ENCODE measurements at regions not wholly inside any gene's neighbourhood (a gene's known extent, or its start where the extent isn't known, plus 50 kb on each side); places are given as distances from the start of the nearest gene placed in this dataset.

- WGBS (ENCODE audit: insufficient coverage): no CpG with 5 or more reads among the region's 2 CpGs
- no peaks in the 10 kb centered on the region for H4K20me1 ChIP-seq (ENCODE audit: insufficient read depth, low read length)
- H3K9me3 Mint-ChIP-seq: peaks cover 3 to 9% (median 4%) of the 10 kb centered on the region in 7 donors
- no peak overlapping the region for H3K4me2 ChIP-seq (replicated peaks; ENCODE audit: extremely low read depth, low read length, poor library complexity, severe bottlenecking)
- intact Hi-C loops (cut with micrococcal nuclease): no loop called here
- H3K36me3 Mint-ChIP-seq: peaks cover 0 to 4% of the 10 kb centered on the region in 2 donors
- H3K4me1 ChIP-seq (ENCODE audit: control insufficient read depth in 1 of 2, insufficient read depth in 2 of 2, low read length in 2 of 2): peaks cover 38 to 42% of the 10 kb centered on the region in 2 donors
- no peak overlapping the region for H3K27ac Mint-ChIP-seq
- H3K36me3 ChIP-seq (replicated peaks in 1 of 2; ENCODE audit: control insufficient read depth in 1 of 2, insufficient read depth in 2 of 2, low read length in 2 of 2): no peaks in the 10 kb centered on the region
- no peak overlapping the region for H3K4me3 ChIP-seq (replicated peaks in 1 of 3; ENCODE audit: low read depth in 2 of 3, low read length in 3 of 3)
- peaks cover 40% of the 10 kb centered on the region for H3K4me1 Mint-ChIP-seq
- no peak overlapping the region for H2AFZ ChIP-seq (ENCODE audit: insufficient read depth, low read depth, low read length, poor library complexity, severe bottlenecking)
- no peak for DNase-seq
- no peaks in the 10 kb centered on the region for H3K79me2 ChIP-seq (ENCODE audit: insufficient read depth, low read length)
- H3K27me3 ChIP-seq (ENCODE audit: control insufficient read depth in 2 of 2, insufficient read depth in 2 of 2, low read length in 2 of 2): no peaks in the 10 kb centered on the region
- no peak overlapping the region for H3K27ac ChIP-seq (ENCODE audit: low read depth in 1 of 2, low read length in 2 of 2)
- TF ChIP-seq CTCF (IDR thresholded peaks at IDR 0.05): no peak
- H3K9ac ChIP-seq (ENCODE audit: insufficient read depth, low read length, poor library complexity, severe bottlenecking): no peak overlapping the region
- no peaks in the 10 kb centered on the region for H3K9me3 ChIP-seq (replicated peaks in 1 of 2; ENCODE audit: control insufficient read depth in 1 of 2, insufficient read depth in 1 of 2, low read length in 2 of 2)
- H3K4me3 Mint-ChIP-seq: no peak overlapping the region
- no peaks in the 10 kb centered on the region for H3K27me3 Mint-ChIP-seq (ENCODE audit: low read depth in 3 of 3)
Measured at GRCh38 chr2:158041400-158041799, 60.3 kb upstream of the UPP2 start.

DNA sequence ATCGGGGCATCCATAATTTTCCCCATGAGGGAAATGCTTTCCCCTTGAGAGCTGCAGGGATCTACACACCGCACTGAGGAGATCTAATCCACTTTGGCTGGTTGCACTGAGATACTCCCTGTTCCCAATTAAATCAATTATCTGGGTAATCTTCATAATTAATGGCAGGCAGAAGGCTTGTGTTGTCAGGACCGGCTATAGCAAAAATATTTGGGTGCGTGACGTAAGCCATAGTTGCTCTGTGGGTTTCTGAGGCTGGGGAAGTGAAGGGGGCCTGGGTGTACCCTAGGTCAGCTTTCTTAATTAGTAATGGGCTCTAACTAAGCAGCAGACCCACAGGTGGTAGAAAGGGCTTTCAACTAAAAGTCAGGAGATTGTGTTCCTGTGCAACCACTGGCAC, 62.8 kb upstream of the UPP2 start:
- peaks cover 19% of the 10 kb centered on the region in 2 donors for H3K4me1 ChIP-seq (ENCODE audit: control insufficient read depth in 1 of 2, insufficient read depth in 2 of 2, low read length in 2 of 2)
- Mint-ChIP-seq H3K27ac (no peak overlapping the region), H3K27me3 (ENCODE audit: low read depth in 3 of 3) (no peaks in the 10 kb centered on the region), H3K4me1 (peaks cover 27% of the 10 kb centered on the region), H3K36me3 (no peaks in the 10 kb centered on the region), H3K4me3 (no peak overlapping the region), H3K9me3 (peaks cover 0 to 5% (median 3%) of the 10 kb centered on the region in 7 donors)
- H3K9me3 ChIP-seq (replicated peaks in 1 of 2; ENCODE audit: control insufficient read depth in 1 of 2, insufficient read depth in 1 of 2, low read length in 2 of 2): no peaks in the 10 kb centered on the region
- H3K36me3 ChIP-seq (replicated peaks in 1 of 2; ENCODE audit: control insufficient read depth in 1 of 2, insufficient read depth in 2 of 2, low read length in 2 of 2): no peaks in the 10 kb centered on the region
- no peak overlapping the region for H3K9ac ChIP-seq (ENCODE audit: insufficient read depth, low read length, poor library complexity, severe bottlenecking)
- DNase-seq: no peak
- no peak overlapping the region for H2AFZ ChIP-seq (ENCODE audit: insufficient read depth, low read depth, low read length, poor library complexity, severe bottlenecking)
- TF ChIP-seq CTCF (IDR thresholded peaks at IDR 0.05): no peak
- WGBS (ENCODE audit: insufficient coverage): 100% methylated on average over 4 of the region's 5 CpGs
- H3K27me3 ChIP-seq (ENCODE audit: control insufficient read depth in 2 of 2, insufficient read depth in 2 of 2, low read length in 2 of 2): no peaks in the 10 kb centered on the region
- H3K27ac ChIP-seq (ENCODE audit: low read depth in 1 of 2, low read length in 2 of 2): no peak overlapping the region
- H3K4me2 ChIP-seq (replicated peaks; ENCODE audit: extremely low read depth, low read length, poor library complexity, severe bottlenecking): no peak overlapping the region
- no peak overlapping the region for H3K4me3 ChIP-seq (replicated peaks in 1 of 3; ENCODE audit: low read depth in 2 of 3, low read length in 3 of 3)
- H4K20me1 ChIP-seq (ENCODE audit: insufficient read depth, low read length): no peaks in the 10 kb centered on the region
- intact Hi-C loops (cut with micrococcal nuclease): no loop called here
- H3K79me2 ChIP-seq (ENCODE audit: insufficient read depth, low read length): no peaks in the 10 kb centered on the region

All from CD14-positive monocyte (primary cell).